UCSD-AML1 (cell line): ENCODE measurements at regions not wholly inside any gene's neighbourhood (a gene's known extent, or its start where the extent isn't known, plus 50 kb on each side); places are given as distances from the start of the nearest gene placed in this dataset.

Source experiments
- DNase-seq: peaks from one replicate; lab custom pipeline; 2025; ENCODE audit not compliant: unreplicated experiment; lab: John Stamatoyannopoulos, UW

DNA sequence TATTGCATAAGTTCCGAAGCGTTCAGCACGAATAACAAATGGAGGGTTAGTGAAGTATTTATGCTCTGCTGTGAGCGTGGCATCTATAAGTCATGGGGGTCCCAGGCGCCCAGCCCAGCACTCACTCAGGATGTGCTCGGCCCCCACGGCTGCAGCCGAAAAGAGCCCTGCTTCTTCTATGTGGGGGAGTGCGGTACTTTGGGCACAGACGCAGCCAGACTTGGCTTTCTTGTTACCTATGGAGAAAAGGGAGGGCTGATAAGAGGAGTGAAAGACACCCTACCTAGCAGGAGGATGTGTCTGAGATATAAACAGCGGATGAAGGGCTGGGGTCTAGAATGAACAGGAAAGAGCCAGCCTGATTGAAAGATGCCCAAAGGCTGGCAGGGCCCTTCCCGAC lies 51.4 kb downstream of the MRPL36 start:
- no peak for DNase-seq

DNA sequence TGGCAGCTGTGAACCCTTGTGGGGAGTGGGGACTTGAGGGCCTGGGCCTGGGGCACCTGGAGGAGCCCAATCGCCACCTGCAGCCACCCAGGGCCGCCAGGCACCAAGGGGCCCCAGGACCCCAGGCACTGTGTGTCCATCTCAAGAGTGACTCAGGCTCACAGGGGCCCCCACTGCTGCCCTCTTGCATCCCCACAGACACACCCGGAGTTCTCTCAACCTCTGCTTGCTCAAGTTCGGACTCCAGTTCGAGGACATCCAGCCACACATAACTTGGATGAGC lies 51.9 kb downstream of the MRPL36 start:
- DNase-seq, result no peak

DNA sequence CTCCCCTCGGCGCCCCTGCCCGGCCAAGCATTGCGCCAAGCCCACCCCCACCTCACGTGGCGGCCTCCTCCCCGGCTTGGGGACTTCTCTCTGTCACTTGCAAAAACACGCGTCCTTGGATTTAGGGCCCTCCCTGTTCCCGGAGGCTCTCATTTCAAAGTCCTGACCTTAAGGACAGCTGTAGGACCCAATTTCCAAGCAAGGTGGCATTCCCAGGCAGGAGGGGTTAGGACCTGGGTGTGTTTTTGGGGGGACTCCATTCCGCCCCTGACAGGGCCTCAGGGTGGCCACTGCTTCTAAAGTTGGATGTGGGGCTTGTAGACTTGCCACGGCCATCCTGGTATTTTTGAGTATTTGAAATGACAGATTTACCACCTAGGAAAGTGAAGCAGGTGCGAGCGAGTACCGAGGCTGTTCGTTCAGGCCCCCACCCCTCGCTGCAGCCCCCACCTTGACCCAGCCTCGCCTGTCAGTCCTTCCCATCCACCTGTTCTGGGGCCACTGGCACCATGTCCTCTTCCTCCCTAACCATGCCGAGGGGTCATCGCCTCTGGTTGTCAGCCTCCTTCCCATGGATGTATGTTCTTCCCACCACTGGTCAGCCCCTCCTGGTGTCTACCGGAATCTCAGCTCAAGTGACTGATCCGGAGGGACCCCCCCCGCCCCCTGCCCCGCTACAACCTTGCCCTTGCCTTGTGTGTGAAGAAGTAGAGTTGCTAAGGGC lies 52.4 kb downstream of the MRPL36 start:
- DNase-seq, result no peak

DNA sequence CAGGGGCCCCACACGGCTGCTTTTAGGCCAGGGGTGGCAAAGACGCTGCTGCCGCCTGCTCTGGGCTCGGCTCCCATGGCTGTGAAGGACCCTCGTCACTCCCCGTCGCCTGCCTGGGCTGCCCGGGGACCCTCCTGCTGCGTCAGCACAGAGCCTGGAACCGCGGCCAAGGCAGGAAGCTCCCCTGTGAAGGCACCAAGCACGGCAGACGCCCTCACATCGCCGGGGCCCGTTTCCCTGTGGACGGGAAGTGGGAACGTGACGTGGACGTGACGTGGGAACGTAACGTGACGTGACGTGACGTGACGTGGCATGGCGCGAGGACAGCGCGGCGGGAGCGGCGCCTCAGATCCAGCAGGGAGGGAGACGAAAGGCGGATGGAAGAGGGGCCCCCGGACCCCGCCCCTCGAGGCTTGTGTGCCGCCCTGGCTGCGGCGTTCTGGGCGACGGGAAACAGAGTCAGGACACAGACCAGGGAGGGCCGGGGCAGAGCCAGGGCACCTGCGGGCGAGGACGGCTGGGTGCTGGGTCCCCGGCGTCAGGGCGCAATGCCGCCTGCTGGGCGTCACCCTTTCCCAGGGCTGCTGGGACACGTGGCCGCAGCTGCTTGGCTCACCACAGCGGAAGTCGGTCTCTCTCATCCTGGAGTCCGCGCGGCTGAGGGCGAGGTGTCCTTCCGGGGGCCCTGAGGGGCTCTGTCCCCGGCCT lies 53.1 kb downstream of the MRPL36 start:
- no peak for DNase-seq

DNA sequence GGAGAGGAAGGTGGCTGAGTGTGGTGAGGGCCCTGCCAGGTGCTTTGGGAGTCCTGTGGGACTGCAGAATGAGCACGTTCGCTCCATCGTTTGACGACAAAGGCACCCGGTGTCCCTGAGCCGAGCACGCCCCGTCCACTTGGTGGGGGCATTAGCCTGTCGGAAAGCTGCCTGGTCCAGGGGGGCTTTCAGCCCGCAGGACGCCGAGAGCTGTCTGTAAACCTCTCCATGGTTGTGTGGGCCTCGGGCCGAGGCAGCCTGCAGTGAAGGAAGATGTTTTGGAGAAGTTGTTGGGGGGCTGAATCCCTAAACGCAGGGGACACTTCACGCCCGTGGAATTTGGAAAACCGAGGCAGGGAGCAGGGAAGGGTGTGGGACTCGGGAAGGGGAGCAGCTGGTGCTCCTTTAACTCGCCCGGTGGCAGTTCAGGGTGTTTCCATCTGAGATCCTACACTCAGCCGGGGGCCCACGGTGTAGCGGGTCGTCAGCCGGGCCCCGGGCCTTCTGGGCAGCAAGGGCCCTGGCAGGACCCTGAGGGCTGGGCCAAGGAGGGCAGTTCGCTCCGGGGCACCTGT lies 53.8 kb downstream of the MRPL36 start:
- no peak for DNase-seq

GRCh38 chr5:1745123-1745795 lies 54.4 kb downstream of the MRPL36 start:
- DNase-seq, result no peak

DNA sequence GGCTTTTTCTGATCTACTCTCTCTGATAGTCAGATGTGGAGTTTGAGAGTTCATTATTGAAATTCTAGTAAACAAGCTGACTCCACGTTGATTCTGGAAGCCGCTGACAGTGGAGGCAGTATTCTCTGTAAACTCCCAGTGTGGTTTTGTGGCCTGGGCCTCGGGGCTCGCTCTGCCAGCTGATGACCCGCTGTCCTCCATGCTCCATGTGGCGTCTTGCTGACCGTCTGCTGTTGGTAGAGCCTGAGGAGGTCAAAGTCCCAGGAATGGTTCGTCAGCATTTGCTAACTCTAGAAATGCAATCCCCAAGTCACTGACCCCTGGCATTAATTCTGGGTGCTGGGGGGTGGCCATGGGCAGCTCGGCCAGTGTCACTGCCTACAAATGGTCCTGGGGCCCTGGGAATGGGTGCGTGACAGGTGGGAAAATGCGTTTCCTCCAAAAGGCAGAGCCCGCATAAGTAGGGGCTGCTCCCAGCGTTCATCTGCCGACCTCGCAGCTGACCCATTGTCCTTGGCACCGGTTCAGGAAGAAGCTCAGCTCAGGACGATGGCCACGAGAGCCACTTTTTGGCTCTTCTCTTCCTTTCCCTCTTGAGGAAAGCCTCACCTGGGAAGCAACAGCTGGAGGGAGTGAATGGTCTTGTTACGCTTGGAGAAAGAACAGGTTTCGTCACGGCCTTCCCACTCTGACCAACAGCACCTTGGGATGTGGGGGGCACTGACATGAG lies 55.1 kb downstream of the MRPL36 start:
- DNase-seq, result no peak

GRCh38 chr5:1743769-1744085 lies 55.9 kb downstream of the MRPL36 start:
- DNase-seq, result no peak

GRCh38 chr5:1743061-1743768 lies 56.4 kb downstream of the MRPL36 start:
- DNase-seq, result no peak

GRCh38 chr5:1737790-1738405 lies 61.7 kb downstream of the MRPL36 start:
- no peak for DNase-seq

DNA sequence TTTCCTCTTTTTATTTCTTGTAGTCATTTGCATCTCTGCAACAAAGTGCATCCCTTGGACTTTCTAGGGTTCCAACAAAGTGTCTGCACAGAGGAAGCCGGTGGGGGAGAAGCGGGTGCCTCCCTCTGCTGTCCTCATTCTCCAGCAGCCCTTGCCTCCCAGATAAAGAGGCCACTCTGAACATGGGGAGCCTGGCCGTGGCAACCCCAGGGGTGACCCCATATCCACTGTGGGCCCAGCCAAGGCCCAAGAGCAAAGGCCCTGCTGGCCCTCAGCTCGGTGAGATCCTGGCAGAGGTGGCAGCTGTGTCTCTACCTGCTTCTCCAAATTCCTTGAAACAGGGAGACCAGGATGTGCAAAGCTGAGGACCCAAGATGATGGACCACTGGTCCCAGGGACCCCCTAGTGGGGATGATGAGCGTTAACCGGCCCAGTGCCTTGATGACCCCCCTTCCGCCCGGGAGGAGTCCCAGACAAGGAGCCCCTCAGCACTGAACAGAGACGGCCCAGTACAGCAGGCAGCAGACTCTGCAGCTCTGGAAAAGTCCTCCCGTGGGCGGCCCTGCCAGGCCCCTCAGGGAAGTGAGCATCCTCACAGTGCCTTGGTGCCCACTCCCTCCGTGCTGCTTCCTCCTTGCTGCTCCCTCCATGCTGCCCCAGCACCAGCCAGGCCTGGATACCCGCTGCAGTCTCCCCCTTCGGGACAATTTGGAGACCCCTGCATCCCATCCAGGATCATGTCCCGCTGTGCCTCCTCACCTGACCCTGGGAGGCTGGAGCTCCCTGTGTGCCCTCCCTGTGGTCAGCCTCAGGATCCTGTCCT lies 62.5 kb downstream of the MRPL36 start:
- DNase-seq, result no peak

DNA sequence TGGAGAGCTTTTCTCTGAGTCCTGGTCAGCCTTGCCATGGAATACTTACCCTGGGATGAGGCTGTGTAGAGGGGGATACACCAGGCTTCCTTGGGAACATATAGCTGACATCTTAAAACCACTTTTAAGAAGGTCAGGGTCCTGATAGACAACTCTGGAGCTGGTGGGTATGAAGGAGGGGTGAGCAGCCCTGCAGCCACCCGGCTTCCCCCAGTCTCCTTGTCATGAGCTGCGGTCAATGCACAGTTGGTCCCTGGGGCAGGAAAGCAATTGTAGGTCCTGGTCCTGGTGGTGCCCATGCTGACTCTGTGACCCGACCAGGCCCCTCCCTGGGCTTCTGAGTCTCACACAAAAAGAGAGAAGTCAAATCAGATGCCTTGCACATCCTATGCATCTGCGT lies 63.6 kb downstream of the MRPL36 start:
- no peak for DNase-seq

DNA sequence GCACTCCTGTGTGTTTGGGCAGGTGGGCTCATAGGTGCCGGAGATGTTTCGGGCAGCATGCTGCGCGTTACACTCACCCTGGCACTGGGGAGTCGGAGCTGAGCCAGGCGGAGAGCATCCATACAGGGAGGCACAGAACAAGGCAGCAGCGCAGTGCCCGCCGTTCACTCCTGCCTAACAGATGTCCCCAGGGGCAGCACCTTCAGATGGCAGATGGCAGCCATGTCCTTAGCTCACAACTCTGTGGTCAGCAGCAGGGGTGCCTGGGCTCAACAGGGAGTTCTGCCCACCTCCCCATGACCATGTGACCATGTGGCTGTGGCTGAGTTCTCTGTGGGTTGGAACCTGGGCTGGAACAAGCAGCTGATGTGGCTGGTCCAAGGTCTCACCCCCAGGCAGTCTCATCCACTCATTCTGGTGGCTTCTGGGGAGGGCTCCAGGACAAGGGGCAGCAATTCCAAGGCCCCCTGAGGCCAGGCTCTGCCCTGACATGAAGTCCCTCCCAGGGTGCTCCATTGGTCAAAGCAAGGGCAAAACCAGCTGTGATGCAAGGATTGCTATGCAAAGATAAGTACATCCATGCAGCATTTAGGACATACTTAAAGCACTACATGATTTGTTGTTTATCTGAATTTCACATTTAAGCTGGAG lies 64.2 kb downstream of the MRPL36 start:
- no peak for DNase-seq

DNA sequence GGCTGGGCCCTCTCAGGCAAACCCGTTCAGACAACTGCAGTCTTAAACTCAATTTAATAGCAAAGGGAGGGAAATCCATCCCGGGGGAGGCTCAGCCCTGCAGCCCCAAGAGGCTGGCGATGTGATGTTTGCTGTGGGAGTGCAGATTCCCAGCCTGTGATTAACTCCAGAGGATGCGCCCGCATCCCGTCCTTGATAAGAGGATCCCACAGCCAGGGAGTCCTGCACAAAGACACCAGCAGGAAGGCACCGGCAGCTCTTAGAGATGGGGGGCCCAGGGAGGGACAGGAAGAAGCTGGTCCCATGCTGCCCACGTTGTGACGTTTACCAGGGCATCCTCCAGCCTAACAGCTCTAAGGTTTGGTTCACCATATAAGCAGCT lies 64.7 kb downstream of the MRPL36 start:
- DNase-seq, result no peak

- no peak for DNase-seq
Observed at GRCh38 chr5:1734271-1734907, 65.2 kb downstream of the MRPL36 start.

- no peak for DNase-seq
Observed at GRCh38 chr5:1733369-1733768, 66.3 kb downstream of the MRPL36 start.

- DNase-seq, result no peak
Observed at GRCh38 chr5:1732945-1733344, 66.7 kb downstream of the MRPL36 start.

GRCh38 chr5:1732238-1732941 lies 67.2 kb downstream of the MRPL36 start:
- no peak for DNase-seq
